ENCODE measurements at regions not wholly inside any gene's neighbourhood (a gene's known extent, or its start where the extent isn't known, plus 50 kb on each side); places are given as distances from the start of the nearest gene placed in this dataset.

- DNase-seq (ENCODE audit: low read depth) = peak; percentile 38
- no peak overlapping the region for H3K4me3 ChIP-seq (ENCODE audit: low read depth, low read length)
- no peak for TF ChIP-seq CTCF (conservative IDR thresholded peaks at IDR 0.05; ENCODE audit: low read depth, low read length)
Observed at GRCh38 chr6:131381709-131382093, 191.3 kb upstream of the ARG1 start.

GRCh38 chr6:131382631-131383030, 190.4 kb upstream of the ARG1 start:
- DNase-seq (ENCODE audit: low read depth) = no peak
- no peak overlapping the region for H3K4me3 ChIP-seq (ENCODE audit: low read depth, low read length)
- TF ChIP-seq CTCF (conservative IDR thresholded peaks at IDR 0.05; ENCODE audit: low read depth, low read length) = no peak

GRCh38 chr6:131383421-131384411, 189.3 kb upstream of the ARG1 start:
- no peak overlapping the region for H3K4me3 ChIP-seq (ENCODE audit: low read depth, low read length)
- DNase-seq (ENCODE audit: low read depth) = no peak
- TF ChIP-seq CTCF (conservative IDR thresholded peaks at IDR 0.05; ENCODE audit: low read depth, low read length) = no peak

GRCh38 chr6:131387562-131388447, 185.2 kb upstream of the ARG1 start:
- no peak for DNase-seq (ENCODE audit: low read depth)

GRCh38 chr6:131390322-131390721, 182.7 kb upstream of the ARG1 start:
- no peak for TF ChIP-seq CTCF (conservative IDR thresholded peaks at IDR 0.05; ENCODE audit: low read depth, low read length)
- no peak for DNase-seq (ENCODE audit: low read depth)

More at GRCh38 chr6:131387562-131388447, 185.2 kb upstream of the ARG1 start:
- peak; percentile 19 for TF ChIP-seq CTCF (conservative IDR thresholded peaks at IDR 0.05; ENCODE audit: low read depth, low read length)
- H3K4me3 ChIP-seq (ENCODE audit: low read depth, low read length) = no peak overlapping the region

GRCh38 chr6:131391116-131391515, 181.9 kb upstream of the ARG1 start:
- TF ChIP-seq CTCF (conservative IDR thresholded peaks at IDR 0.05; ENCODE audit: low read depth, low read length) = no peak
- no peak for DNase-seq (ENCODE audit: low read depth)
- H3K4me3 ChIP-seq (ENCODE audit: low read depth, low read length) = no peak overlapping the region

More at GRCh38 chr6:131390322-131390721, 182.7 kb upstream of the ARG1 start:
- no peak overlapping the region for H3K4me3 ChIP-seq (ENCODE audit: low read depth, low read length)

Measured in choroid plexus epithelial cell (primary cell).